ENCODE measurements at regions not wholly inside any gene's neighbourhood (a gene's known extent, or its start where the extent isn't known, plus 50 kb on each side); places are given as distances from the start of the nearest gene placed in this dataset.

- no peak overlapping the region for H3K4me3 ChIP-seq
- H3K9me3 ChIP-seq = no peaks in the 10 kb centered on the region
- no peaks in the 10 kb centered on the region for H3K27me3 ChIP-seq
- DNase-seq = no peak
- intact Hi-C loops (cut with DNase I) = no loop called here
- no peak for ATAC-seq
- TF ChIP-seq POLR2A (IDR thresholded peaks at IDR 0.05) = no peak
- TF ChIP-seq, protein P1, sequence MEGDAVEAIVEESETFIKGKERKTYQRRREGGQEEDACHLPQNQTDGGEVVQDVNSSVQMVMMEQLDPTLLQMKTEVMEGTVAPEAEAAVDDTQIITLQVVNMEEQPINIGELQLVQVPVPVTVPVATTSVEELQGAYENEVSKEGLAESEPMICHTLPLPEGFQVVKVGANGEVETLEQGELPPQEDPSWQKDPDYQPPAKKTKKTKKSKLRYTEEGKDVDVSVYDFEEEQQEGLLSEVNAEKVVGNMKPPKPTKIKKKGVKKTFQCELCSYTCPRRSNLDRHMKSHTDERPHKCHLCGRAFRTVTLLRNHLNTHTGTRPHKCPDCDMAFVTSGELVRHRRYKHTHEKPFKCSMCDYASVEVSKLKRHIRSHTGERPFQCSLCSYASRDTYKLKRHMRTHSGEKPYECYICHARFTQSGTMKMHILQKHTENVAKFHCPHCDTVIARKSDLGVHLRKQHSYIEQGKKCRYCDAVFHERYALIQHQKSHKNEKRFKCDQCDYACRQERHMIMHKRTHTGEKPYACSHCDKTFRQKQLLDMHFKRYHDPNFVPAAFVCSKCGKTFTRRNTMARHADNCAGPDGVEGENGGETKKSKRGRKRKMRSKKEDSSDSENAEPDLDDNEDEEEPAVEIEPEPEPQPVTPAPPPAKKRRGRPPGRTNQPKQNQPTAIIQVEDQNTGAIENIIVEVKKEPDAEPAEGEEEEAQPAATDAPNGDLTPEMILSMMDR (IDR thresholded peaks at IDR 0.05) = no peak
- no peaks in the 10 kb centered on the region for H3K36me3 ChIP-seq (replicated peaks in 1 of 2; ENCODE audit: insufficient read depth in 1 of 2, low read depth in 2 of 2)
- no peaks in the 10 kb centered on the region for H3K4me1 ChIP-seq
- WGBS, 2 donors = 56 to 85% methylated on average over 1 of the region's 1 CpG
- H3K27ac ChIP-seq = no peak overlapping the region
These were observed 684.9 kb upstream of the ANKRD30A start for GRCh38 chr10:36440539-36440938.

GRCh38 chr10:36437367-36437766, 688.0 kb upstream of the ANKRD30A start:
- H3K27me3 ChIP-seq = no peaks in the 10 kb centered on the region
- WGBS, 2 donors = 72 to 82% methylated on average over 3 of the region's 3 CpGs
- no peak for DNase-seq
- ATAC-seq = no peak
- H3K4me3 ChIP-seq = no peak overlapping the region
- TF ChIP-seq POLR2A (IDR thresholded peaks at IDR 0.05) = no peak
- TF ChIP-seq, protein P1 (IDR thresholded peaks at IDR 0.05) = no peak
- H3K4me1 ChIP-seq = no peaks in the 10 kb centered on the region
- no peaks in the 10 kb centered on the region for H3K36me3 ChIP-seq (replicated peaks in 1 of 2; ENCODE audit: insufficient read depth in 1 of 2, low read depth in 2 of 2)
- H3K27ac ChIP-seq = no peak overlapping the region
- no peaks in the 10 kb centered on the region for H3K9me3 ChIP-seq
- intact Hi-C loops (cut with DNase I) = no loop called here

DNA sequence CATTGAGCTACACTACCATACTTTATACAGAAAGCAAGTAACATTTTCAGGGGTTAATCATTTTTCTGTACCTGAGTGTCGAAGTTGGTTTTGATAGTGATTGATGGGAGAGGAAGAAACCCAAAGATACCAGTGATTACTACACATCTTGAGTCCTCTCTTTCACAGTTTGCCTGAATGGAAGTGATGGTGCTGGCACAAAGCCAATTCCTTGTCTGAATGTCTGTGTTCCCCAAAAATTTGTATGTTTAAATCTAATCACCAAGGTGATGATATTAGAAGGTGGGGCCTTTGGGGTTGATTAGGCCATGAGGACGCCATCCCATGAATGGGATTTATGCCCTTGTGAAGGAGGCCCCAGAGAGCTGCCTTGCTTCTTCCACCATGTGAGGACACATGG, 696.9 kb upstream of the ANKRD30A start:
- Histone ChIP-seq H3K27me3 (no peaks in the 10 kb centered on the region), H3K9me3 (no peaks in the 10 kb centered on the region), H3K27ac (no peak overlapping the region), H3K4me3 (no peak overlapping the region), H3K4me1 (no peaks in the 10 kb centered on the region), H3K36me3 (replicated peaks in 1 of 2; ENCODE audit: insufficient read depth in 1 of 2, low read depth in 2 of 2) (no peaks in the 10 kb centered on the region)
- intact Hi-C loops (cut with DNase I) = no loop called here
- DNase-seq = no peak
- 64 to 91% methylated on average over 2 of the region's 2 CpGs for WGBS, 2 donors
- TF ChIP-seq POLR2A (IDR thresholded peaks at IDR 0.05) = no peak
- TF ChIP-seq, protein P1 (IDR thresholded peaks at IDR 0.05) = no peak
- no peak for ATAC-seq

DNA sequence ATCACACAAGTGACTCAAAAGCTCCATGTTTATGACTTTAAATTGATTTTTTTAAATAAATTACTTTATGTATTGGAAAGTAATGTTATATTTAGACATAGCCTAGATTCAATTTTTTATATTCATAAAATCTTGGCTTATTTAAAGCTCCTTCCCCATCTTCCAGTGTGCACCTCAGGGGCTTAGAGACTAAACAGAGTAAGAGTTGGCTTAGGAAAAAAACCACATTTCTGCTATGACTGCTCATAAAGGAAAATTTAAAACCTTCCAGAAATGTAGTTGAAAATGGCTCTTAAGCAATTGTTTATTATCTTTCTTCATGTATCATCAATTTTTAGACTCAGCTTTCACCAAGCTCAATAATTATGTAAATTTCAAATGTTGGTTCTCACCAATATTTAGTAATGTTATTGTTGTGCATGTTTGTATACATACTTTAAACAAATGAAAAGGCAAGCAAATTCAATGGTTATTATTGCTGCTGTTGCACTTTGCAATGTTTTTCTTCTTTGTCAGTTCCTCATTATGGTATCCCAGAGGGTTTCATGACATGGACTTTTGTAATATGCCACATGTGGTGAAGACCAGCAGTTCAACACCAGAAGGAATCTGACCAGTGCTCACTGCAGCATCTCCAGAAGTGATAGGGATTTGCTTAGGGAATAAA, 700.1 kb upstream of the ANKRD30A start:
- no peaks in the 10 kb centered on the region for H3K36me3 ChIP-seq (replicated peaks in 1 of 2; ENCODE audit: insufficient read depth in 1 of 2, low read depth in 2 of 2)

More for the DNA sequence above, 700.1 kb upstream of the ANKRD30A start:
- TF ChIP-seq, protein P1 (IDR thresholded peaks at IDR 0.05) = no peak
- no peak for TF ChIP-seq POLR2A (IDR thresholded peaks at IDR 0.05)
- DNase-seq (no peak), ATAC-seq (no peak)
- H3K27me3 ChIP-seq = no peaks in the 10 kb centered on the region
- no peak overlapping the region for H3K27ac ChIP-seq
- no peaks in the 10 kb centered on the region for H3K4me1 ChIP-seq
- intact Hi-C loops (cut with DNase I) = no loop called here
- H3K9me3 ChIP-seq = no peaks in the 10 kb centered on the region
- H3K4me3 ChIP-seq = no peak overlapping the region
